ENCODE measurements at regions not wholly inside any gene's neighbourhood (a gene's known extent, or its start where the extent isn't known, plus 50 kb on each side); places are given as distances from the start of the nearest gene placed in this dataset.

DNA sequence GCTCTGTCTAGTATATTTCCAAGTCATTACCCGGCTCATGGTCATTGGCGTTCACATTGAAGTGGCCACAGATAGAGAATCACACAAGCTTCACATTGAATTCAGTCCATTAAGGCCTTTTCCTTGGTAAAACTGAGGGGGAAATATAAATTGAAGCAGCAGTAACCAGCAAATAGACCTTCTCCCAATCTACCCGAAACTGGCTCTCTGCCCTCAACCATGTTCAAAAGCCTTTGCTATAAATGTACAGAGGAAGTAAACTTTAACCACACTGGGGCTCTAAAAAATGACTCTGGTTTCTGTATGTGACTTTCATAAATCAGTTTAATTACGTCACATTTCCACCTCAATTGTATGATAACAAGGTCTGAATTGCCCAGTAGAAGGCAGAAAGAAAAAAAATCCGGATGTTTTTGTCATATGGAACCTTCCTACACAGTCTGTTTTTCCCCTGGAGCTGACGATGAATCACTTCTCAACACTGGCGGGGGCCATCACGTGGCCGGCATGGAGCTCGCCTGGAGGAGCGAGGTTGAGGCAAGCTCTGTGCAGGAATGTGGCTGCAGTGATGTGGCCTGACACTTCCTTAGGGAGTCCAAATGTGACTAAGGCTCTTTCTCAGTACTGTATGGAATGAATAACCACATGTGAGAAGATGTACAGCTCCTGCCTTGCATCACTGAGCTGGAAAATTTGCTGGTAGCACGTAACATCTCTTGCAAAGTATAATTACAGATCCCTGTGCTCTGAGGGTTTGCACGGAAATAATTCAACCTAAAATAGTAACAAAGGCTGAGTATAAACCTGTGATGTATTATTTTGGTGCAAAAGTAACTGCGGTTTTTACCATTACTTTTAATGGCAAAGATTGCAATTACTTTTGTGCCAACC lies 58.6 kb upstream of the SNX9 start (continued):
- no peak for TF ChIP-seq CTCFL (IDR thresholded peaks at IDR 0.05; ENCODE audit: borderline replicate concordance, insufficient read depth, low read depth, low read length, poor library complexity, severe bottlenecking)
- peak; percentile 63 for TF ChIP-seq EP300 (IDR thresholded peaks at IDR 0.05; ENCODE audit: low read length)
- peak; percentile 56; the same call in 1 of the 2 replicates for TF ChIP-seq SMARCC2 (IDR thresholded peaks at IDR 0.05; ENCODE audit: low read depth)
- no peak for TF ChIP-seq RBM39 (optimal IDR thresholded peaks at IDR 0.05; ENCODE audit: low read depth, low read length)
- TF ChIP-seq POLR3A (IDR thresholded peaks at IDR 0.05; ENCODE audit: borderline replicate concordance, extremely low read depth, insufficient read depth, insufficient read length): no peak
- TF ChIP-seq, protein P1, sequence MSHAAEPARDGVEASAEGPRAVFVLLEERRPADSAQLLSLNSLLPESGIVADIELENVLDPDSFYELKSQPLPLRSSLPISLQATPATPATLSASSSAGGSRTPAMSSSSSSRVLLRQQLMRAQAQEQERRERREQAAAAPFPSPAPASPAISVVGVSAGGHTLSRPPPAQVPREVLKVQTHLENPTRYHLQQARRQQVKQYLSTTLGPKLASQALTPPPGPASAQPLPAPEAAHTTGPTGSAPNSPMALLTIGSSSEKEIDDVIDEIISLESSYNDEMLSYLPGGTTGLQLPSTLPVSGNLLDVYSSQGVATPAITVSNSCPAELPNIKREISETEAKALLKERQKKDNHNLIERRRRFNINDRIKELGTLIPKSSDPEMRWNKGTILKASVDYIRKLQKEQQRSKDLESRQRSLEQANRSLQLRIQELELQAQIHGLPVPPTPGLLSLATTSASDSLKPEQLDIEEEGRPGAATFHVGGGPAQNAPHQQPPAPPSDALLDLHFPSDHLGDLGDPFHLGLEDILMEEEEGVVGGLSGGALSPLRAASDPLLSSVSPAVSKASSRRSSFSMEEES (CRISPR knock-in tag; IDR thresholded peaks at IDR 0.05): peak; percentile 47
- TF ChIP-seq DACH1 (IDR thresholded peaks at IDR 0.05; ENCODE audit: partially characterized antibody): no peak
- peak; percentile 87 for TF ChIP-seq ETV1 (tag; conservative IDR thresholded peaks at IDR 0.05; ENCODE audit: low read depth)
- no peak for TF ChIP-seq MCM5 (IDR thresholded peaks at IDR 0.05; ENCODE audit: low read depth)
- no peak for TF ChIP-seq MCM2 (IDR thresholded peaks at IDR 0.05; ENCODE audit: low read depth)
- no peak for TF ChIP-seq IRF2 (CRISPR knock-in tag; IDR thresholded peaks at IDR 0.05)
- no peak for TF ChIP-seq BRF2 (IDR thresholded peaks at IDR 0.05; ENCODE audit: borderline replicate concordance, insufficient read depth, insufficient read length)
- no peak for TF ChIP-seq POLR2A (conservative IDR thresholded peaks at IDR 0.05)
- no peak for TF ChIP-seq SREBF1 (IDR thresholded peaks at IDR 0.05; ENCODE audit: borderline replicate concordance, low read depth, low read length)

Data from K562 (cell line).